ENCODE measurements at regions not wholly inside any gene's neighbourhood (a gene's known extent, or its start where the extent isn't known, plus 50 kb on each side); places are given as distances from the start of the nearest gene placed in this dataset.

- DNase-seq, result no peak
These were observed 231.8 kb upstream of the CRY1 start for GRCh38 chr12:107325075-107325608.

DNA sequence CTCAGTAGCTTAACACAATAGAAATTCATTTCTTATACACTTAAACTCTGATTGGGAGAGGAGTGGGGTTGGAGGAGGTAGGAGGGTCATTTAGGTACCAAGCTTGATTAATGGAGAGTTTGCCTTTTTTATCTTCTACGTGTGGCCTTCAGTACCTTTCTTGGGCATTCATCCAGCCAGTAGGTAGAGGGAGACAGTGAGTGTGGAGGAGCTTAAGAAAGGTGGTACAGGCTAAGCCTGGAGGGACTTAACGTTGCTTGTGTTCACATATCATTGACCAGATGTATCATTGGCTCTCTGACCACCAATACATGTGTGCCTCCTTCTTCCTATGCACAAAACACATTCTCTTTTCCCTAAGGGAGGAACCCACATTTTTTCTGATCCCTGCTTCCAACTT is 232.9 kb upstream of the CRY1 start:
- no peak for DNase-seq

DNA sequence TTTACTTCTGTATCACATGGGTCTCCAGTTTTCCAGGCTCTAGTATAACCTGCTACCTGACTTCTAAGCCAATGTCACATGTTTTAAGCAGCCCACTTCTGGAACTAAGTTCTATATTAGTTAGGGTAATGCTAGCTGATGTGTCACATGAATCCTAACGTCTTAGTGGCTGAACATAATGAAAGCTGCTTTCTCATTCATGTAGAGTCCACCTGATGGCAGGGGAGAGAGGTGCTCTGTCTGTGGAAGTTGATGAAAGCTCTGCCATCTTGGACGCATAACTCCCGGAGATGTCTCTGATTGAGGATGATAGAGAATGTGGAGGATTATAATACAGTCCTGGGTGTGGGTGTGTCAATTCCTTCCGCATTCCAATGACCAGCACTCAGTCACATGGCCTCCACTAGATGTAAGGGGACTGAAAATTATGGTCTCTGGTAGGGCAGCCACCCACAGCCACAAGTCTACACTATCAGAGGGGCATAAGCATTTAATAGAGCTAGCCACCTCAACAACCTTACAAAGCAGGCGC is 234.4 kb upstream of the CRY1 start:
- no peak for DNase-seq

- DNase-seq, result peak; percentile 75
These were observed 235.2 kb upstream of the CRY1 start for GRCh38 chr12:107328442-107329133.

GRCh38 chr12:107329569-107330324 is 236.4 kb upstream of the CRY1 start:
- no peak for DNase-seq

- no peak for DNase-seq
These were observed 237.6 kb upstream of the CRY1 start for GRCh38 chr12:107330831-107331431.

GRCh38 chr12:107331471-107331870 is 238.1 kb upstream of the CRY1 start:
- no peak for DNase-seq

GRCh38 chr12:107331912-107332311 is 238.6 kb upstream of the CRY1 start:
- DNase-seq, result no peak

DNA sequence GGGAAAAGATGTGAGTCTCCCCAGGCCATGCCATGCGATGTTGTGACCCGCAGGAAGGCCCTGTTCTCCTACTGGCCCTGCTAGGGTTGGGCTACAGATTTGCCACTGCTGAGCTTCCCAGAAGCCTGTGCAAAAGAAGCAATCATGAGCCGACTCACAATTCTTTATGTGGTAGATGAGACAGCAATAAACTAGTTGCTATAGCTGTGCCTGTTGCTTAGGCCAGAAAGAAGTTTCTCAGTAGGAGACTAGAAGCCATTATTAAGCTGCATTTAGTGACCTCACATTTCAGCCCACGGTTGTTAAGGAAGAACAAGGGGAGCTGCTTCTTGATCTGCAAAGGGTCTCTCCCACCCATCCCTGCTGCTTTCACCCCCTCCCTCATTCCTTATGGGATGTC is 239.4 kb upstream of the CRY1 start:
- DNase-seq, result no peak

DNA sequence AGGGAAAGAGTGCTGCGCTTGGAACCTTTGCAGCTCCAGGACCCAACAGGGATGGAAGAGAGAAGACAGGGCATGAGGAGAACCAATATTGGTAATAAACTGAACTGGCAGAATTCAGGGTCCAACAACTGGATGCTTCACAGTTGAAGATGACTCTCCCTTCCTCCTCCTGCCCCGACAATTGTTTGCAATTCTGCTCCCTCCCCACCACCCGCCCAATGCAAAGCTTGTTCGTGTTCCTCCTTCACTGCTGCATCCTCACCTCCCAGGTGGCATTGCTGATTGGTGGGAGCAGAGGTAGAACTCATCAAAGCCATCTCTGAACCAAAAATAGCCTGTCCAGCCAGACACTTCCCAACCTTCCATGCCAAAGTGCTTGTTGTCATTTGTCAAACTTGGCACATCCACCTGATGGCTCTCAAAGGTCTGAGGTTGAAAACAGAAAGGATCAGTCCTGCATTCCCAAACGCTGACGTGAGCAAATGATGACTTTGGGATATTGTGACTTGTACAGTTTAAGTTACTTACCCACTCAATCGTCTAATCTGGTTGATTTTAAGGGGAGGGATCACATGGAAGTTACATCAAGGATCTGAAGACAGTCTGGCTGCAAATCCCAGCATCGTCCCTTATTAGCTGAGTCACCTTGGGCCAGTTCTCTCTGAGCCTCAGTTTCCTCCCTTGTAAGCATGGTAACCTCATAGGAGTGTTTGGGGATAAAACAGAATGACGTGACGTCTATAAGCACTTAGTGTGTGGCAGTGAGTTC is 242.6 kb upstream of the CRY1 start:
- no peak for DNase-seq

- no peak for DNase-seq
These were observed 243.3 kb upstream of the CRY1 start for GRCh38 chr12:107336695-107337094.

GRCh38 chr12:107337346-107338095 is 244.2 kb upstream of the CRY1 start:
- DNase-seq, result no peak

DNA sequence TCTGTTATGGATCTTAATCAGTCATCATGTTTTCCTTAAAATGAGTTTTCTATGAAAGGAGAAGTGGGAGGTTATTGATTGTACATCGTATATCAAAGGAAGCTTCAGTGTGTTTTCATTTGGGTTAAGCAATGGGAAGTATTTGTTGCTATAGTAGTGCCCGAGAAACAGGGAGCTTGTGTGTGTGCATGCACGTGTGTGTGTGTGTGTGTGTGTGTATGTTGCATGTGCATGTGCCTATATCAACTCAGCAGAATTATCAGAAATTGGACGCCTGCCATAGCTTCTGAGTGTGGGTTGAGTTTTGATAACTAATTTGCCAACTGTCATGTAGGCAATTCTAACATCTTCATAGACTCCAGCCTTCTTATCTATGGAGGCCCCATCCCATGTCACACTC is 246.1 kb upstream of the CRY1 start:
- no peak for DNase-seq

DNA sequence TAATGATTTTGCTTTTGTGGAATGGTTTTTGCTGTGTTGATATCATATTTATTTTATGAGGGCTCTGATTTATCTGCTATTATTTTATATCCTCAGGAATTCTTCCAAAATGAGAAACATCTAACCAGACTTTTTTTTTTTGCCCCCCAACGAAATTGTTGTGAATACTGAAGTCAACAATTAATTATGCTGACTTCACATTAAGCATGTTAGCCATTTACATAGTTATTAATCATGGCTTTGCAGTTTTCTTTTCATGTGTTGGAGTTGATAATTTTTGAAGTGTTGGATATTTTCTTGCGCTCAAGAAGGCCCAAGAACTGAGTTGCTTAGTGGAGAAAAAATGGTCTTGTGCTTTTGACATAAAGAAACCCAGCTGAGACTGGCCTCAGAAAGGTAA is 246.6 kb upstream of the CRY1 start:
- DNase-seq, result no peak

DNA sequence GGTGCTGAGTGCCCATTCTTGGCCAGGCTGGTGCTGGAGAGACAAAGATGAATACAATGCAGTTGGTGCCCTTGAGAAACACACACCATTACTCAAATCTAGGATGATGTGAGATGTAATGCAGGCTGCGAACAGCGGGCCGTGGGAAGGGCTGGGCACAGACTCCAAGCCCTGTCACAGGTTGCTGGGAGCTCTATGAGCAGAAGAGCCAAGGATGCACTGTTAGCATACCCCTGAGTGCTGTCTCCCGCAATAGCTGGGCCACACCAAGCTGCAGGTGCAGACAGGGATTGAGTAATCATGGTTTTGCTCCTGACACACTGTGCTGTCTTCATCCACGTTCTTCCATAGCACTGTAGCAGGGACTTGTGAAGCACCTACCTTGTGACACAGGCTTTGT is 247.5 kb upstream of the CRY1 start:
- DNase-seq, result no peak

GRCh38 chr12:107344035-107344808 is 250.9 kb upstream of the CRY1 start:
- DNase-seq, result no peak

GRCh38 chr12:107347261-107347660 is 253.9 kb upstream of the CRY1 start:
- no peak for DNase-seq

DNA sequence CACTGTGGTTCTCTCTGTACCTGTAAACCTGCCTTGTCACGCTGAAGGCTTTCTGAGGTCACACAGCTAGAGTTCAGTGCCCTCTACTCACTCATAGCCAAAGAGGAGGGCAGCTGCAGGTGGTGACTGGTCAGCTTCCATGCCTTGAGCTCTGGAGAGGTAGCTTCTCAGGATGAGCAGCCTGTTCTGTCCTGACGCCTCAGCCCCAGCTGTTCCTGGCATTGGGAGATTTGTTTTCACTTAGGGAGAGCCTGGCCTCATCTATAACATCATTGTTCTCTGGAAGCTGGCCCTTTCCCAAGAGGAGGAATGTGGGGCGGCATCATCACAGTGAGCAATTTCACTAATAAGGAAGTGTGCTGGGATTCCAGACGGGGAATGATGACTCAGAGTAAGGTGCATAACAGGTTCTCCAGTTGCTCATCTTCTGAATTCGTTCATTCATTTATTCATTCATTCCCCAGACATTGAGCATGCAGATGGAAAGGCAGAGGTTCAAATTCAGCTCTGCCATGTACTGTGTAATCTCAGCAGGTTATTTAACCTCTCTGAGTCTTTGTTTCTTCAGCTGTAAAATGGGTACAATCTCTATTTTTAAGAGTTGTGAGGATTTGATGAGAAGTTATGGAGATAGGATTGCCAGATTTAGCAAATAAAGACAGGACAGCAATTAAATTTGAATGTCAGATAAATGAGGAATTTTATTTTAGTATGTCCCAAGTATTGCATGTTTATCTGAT is 255.8 kb upstream of the CRY1 start:
- DNase-seq, result no peak

DNA sequence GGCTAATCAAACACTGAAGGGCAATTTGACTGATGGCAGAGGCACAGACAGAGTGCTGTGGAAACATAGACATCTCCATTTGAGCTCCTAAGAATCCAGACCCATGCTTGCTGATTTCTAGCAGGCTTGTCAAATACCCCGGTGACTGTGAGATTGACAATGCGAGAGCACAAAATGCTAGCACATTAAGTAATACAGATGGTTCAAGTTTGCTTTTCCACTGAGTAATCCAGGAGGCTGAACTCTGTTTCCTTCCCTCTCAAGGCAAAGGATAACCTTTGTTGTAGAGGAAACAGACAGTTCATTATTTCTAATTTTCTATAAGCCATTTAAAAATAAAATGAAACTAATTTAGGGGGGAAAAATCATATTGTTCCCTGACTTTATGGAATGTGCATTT is 256.5 kb upstream of the CRY1 start:
- no peak for DNase-seq

DNA sequence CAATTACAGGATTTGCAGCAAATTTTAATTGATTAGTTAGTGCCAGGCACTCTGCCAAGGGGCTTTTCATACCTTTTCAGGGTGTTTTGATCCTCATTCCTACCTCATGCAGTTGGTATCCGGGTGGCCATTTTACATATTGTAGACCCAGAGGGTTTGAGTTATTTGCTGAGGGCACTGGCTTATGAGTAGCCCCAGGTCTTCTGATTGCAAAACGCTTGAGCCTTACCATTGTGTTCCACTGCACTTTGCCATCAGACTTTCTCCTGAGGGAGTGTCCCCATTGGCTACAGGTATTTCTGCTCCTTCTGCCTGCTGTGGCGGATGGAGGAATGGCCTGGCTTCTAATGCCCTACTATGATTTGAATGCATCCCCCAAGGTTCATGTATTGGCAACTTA is 257.8 kb upstream of the CRY1 start:
- no peak for DNase-seq

DNA sequence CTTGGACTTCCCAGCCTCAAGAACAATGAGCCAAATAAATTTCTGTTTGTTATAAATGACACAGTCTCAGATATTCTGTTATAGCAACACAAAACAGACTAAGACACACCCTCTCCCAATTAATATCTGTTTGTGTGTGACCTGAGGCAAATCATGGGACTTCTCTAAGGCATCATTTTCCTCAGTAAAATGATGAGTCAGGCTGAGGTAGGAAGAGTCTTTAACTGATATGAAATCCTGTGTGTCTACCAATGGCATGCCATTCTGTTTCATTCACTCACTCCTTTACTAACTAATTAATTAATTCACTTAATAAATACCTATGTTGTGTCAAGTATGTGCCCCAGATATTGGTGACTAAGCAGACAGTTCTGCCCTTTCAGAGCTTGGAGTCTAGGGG is 258.4 kb upstream of the CRY1 start:
- no peak for DNase-seq
